Activated CD4-positive, alpha-beta memory T cell treated with anti-CD3 and anti-CD28 coated beads for 36 hours (primary cell): ENCODE measurements at regions not wholly inside any gene's neighbourhood (a gene's known extent, or its start where the extent isn't known, plus 50 kb on each side); places are given as distances from the start of the nearest gene placed in this dataset.
"Not testable (repeated sequence)": the region's sequence is repeated elsewhere in the genome, so short reads cannot be mapped to it uniquely, and the experiment has no call there.

Source experiments
- CTCF ChIA-PET: fragments of 350-600 bp; sonication (Branson Sonifier 250); formaldehyde crosslinking; loops from one replicate; lab custom pipeline; 2021; ENCODE audit warnings: antibody characterized with exemption, inconsistent platforms; lab: Charles Lee
- POLR2A ChIA-PET: fragments of 350-600 bp; sonication (Branson Sonifier 250); formaldehyde crosslinking; loops from one replicate; lab custom pipeline; 2021; ENCODE audit warnings: antibody characterized with exemption; lab: Charles Lee
- DNase-seq: peaks from one replicate; pipeline ENCODE4 v3.0.0-alpha.2; 2020
- H3K27ac Mint-ChIP-seq: one replicate; pipeline ENCODE4 v1.8.0; 2021; ENCODE audit warnings: mixed read lengths
- H3K27me3 Mint-ChIP-seq: one replicate; pipeline ENCODE4 v1.8.0; 2021; ENCODE audit warnings: mixed read lengths
- H3K36me3 Mint-ChIP-seq: one replicate; pipeline ENCODE4 v1.8.0; 2021; ENCODE audit warnings: mixed read lengths
- H3K4me1 Mint-ChIP-seq: one replicate; pipeline ENCODE4 v1.8.0; 2021; ENCODE audit warnings: low read depth, mixed read lengths
- H3K4me3 Mint-ChIP-seq: one replicate; pipeline ENCODE4 v1.8.0; 2021; ENCODE audit warnings: mild to moderate bottlenecking, mixed read lengths
- H3K9me3 Mint-ChIP-seq: one replicate; pipeline ENCODE4 v1.8.0; 2021; ENCODE audit warnings: mixed read lengths
- intact Hi-C: fragments of 100-400 bp; cut with micrococcal nuclease; formaldehyde crosslinking; loops from one replicate; pipeline ENCODE4 v1.15.1; 2023

- Mint-ChIP-seq H3K36me3 (no peaks in the 10 kb centered on the region), H3K27me3 (peaks cover 1% of the 10 kb centered on the region), H3K4me1 (no peaks in the 10 kb centered on the region), H3K4me3 (no peak overlapping the region), H3K27ac (no peak overlapping the region), H3K9me3 (no peaks in the 10 kb centered on the region)
- intact Hi-C loops = no loop called here
- CTCF ChIA-PET = no interaction called here
- DNase-seq = no peak
- POLR2A ChIA-PET = no interaction called here
These were observed 162.0 kb upstream of the TMEM72 start for GRCh38 chr10:44749151-44749550.

DNA sequence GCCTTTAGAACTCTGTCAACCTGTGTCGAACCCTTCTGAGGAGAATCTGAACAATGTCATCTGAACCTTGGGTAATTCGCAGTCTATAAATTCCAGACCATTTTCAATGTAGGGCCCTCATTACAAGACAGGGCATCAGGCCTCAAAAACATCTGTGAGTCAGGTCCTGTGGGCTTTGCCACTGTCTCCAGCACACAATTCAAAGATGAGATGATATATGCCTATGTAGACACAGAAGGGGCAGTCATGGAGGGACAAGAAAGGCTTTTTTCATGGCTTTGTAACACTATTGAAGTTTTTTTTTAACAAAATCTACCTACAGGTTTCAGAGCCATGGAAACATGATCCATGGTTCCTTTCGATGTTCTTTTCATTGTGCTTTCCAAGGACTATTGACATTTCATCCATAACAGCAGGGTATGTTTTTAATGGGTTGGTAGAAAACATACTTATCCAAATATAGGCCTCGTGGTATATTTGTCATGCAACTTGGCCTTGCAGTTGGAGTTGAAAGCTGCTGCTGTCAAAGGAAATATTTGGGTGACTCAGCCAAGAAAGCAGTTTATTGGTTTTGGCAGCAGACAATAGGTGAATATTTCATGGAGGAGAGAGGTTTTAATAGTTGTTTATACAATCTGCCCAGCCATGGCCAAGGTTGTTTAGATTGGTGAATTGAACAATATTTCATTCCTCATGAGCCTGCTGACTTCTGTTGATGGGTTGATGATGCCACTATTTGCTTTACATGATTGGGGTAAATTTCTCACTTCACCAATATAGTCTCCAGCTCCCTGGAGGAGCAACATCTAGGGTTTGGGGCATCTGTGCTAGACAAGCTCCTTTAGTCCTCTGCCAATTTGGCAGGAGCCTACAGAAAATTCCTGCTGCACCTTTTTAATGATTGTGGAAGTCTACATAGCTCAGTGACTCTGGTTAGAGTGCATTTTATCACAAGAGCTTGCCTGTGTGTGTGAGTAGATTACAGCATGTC, 158.4 kb upstream of the TMEM72 start:
- intact Hi-C loops = no loop called here
- ChIA-PET CTCF (no interaction called here), POLR2A (no interaction called here)
- Mint-ChIP-seq H3K4me1 (no peaks in the 10 kb centered on the region), H3K27me3 (no peaks in the 10 kb centered on the region), H3K9me3 (no peaks in the 10 kb centered on the region), H3K27ac (no peak overlapping the region), H3K36me3 (no peaks in the 10 kb centered on the region), H3K4me3 (no peak overlapping the region)
- DNase-seq = no peak

DNA sequence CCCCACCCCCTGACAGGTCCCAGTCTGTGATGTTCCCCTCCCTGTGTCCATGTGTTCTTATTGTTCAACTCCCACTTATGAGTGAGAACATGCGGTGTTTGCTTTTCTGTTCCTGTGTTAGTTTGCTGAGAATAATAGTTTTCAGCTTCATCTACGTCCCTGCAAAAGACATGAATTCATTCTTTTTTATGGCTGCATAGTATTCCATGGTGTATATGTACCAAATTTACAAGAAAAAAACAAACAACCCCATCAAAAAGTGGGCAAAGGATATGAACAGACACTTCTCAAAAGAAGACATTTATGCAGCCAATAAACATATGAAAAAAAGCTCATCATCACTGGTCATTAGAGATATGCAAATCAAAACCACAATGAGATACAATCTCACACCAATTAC, 156.8 kb upstream of the TMEM72 start:
- POLR2A ChIA-PET, H3K27ac Mint-ChIP-seq: not testable (repeated sequence)

DNA sequence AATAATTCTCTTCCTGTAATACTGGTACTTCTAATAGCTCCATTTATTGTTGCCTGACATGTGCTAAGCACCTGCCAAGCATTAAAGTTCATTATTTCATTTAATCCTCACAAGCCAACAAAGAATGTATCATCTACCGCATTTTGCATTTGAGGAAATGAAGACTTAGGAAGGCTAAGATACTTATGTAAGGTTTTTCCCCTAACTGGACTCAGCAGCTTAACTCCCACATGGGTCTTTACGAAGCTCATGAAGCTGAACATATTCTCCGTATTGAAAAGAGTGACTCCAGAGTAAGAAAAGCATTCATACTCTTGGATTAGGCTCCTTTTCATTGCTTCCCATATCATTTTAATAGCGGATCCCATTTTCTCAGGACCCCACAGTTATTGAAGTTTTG, 155.7 kb upstream of the TMEM72 start:
- POLR2A ChIA-PET = no interaction called here
- Mint-ChIP-seq H3K36me3 (no peaks in the 10 kb centered on the region), H3K27me3 (no peaks in the 10 kb centered on the region), H3K9me3 (no peaks in the 10 kb centered on the region), H3K27ac (no peak overlapping the region), H3K4me3 (no peak overlapping the region), H3K4me1 (no peaks in the 10 kb centered on the region)
- intact Hi-C loops = no loop called here
- no peak for DNase-seq
- CTCF ChIA-PET = no interaction called here

More for the DNA sequence above, 156.8 kb upstream of the TMEM72 start:
- CTCF ChIA-PET, intact Hi-C loops, H3K4me1 Mint-ChIP-seq, DNase-seq, H3K9me3 Mint-ChIP-seq, H3K27me3 Mint-ChIP-seq, H3K4me3 Mint-ChIP-seq, H3K36me3 Mint-ChIP-seq: not testable (repeated sequence)

- Mint-ChIP-seq H3K4me1 (no peaks in the 10 kb centered on the region), H3K4me3 (no peak overlapping the region), H3K27me3 (no peaks in the 10 kb centered on the region), H3K9me3 (no peaks in the 10 kb centered on the region), H3K36me3 (no peaks in the 10 kb centered on the region), H3K27ac (no peak overlapping the region)
- DNase-seq = no peak
- intact Hi-C loops = no loop called here
- ChIA-PET POLR2A (no interaction called here), CTCF (no interaction called here)
These were observed 154.9 kb upstream of the TMEM72 start for GRCh38 chr10:44756216-44756615.

GRCh38 chr10:44757551-44758205, 153.5 kb upstream of the TMEM72 start:
- Mint-ChIP-seq H3K27ac (no peak overlapping the region), H3K4me1 (no peaks in the 10 kb centered on the region), H3K4me3 (no peak overlapping the region), H3K9me3 (no peaks in the 10 kb centered on the region), H3K36me3 (no peaks in the 10 kb centered on the region), H3K27me3 (no peaks in the 10 kb centered on the region)
- no peak for DNase-seq
- POLR2A ChIA-PET = no interaction called here
- CTCF ChIA-PET = no interaction called here
- intact Hi-C loops = no loop called here

GRCh38 chr10:44759122-44759521, 152.0 kb upstream of the TMEM72 start:
- no peak overlapping the region for H3K4me3 Mint-ChIP-seq
- no peaks in the 10 kb centered on the region for H3K27me3 Mint-ChIP-seq
- H3K27ac Mint-ChIP-seq = no peak overlapping the region
- CTCF ChIA-PET = no interaction called here
- no peak for DNase-seq
- intact Hi-C loops = no loop called here
- POLR2A ChIA-PET = no interaction called here
- no peaks in the 10 kb centered on the region for H3K9me3 Mint-ChIP-seq
- H3K4me1 Mint-ChIP-seq = no peaks in the 10 kb centered on the region
- no peaks in the 10 kb centered on the region for H3K36me3 Mint-ChIP-seq

DNA sequence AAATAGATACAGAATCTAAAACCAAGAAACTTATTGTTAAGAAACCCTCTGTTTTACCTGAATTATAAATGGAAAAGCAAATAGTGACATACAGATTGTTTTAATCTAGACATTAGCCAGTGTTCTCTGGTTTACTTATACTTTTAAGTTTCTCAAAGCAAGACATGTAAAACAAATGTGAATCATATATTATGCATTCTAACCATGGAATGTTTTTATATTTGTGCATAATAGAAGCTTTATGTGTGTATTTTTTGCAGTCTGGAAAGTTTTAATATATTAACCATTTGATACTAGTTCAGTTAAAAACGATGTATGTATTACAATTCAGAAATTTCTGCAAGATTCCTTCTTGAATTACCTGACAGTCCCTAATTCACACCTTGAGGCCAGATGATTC, 150.6 kb upstream of the TMEM72 start:
- POLR2A ChIA-PET = no interaction called here
- DNase-seq = no peak
- H3K9me3 Mint-ChIP-seq = no peaks in the 10 kb centered on the region
- no peaks in the 10 kb centered on the region for H3K4me1 Mint-ChIP-seq
- CTCF ChIA-PET = no interaction called here
- no peak overlapping the region for H3K27ac Mint-ChIP-seq
- intact Hi-C loops = no loop called here
- no peaks in the 10 kb centered on the region for H3K36me3 Mint-ChIP-seq
- H3K27me3 Mint-ChIP-seq = no peaks in the 10 kb centered on the region
- no peak overlapping the region for H3K4me3 Mint-ChIP-seq

DNA sequence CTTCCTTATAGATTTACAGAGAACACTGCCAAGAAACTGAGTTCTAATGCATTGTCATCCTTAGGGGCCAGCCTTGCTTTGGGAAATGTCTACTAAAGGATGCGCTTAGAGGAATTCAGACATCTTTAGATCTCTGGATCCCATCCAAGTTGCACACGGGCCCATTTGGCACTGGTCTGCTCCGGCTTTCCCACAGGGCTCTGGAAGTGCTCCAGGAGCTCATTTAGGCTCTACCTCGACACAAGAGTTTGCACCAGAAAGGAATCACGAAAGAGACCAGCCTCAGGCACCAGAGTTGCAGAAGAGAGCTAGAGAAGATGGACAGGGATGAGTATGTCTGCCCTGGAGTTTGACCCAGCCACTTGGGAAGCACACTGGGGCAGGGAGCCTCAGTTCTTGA, 150.1 kb upstream of the TMEM72 start:
- H3K27me3 Mint-ChIP-seq = no peaks in the 10 kb centered on the region
- no peak for DNase-seq
- no peaks in the 10 kb centered on the region for H3K36me3 Mint-ChIP-seq
- POLR2A ChIA-PET = no interaction called here
- H3K4me3 Mint-ChIP-seq = no peak overlapping the region
- no peaks in the 10 kb centered on the region for H3K9me3 Mint-ChIP-seq
- H3K4me1 Mint-ChIP-seq = no peaks in the 10 kb centered on the region
- no peak overlapping the region for H3K27ac Mint-ChIP-seq
- CTCF ChIA-PET = no interaction called here
- intact Hi-C loops = no loop called here

DNA sequence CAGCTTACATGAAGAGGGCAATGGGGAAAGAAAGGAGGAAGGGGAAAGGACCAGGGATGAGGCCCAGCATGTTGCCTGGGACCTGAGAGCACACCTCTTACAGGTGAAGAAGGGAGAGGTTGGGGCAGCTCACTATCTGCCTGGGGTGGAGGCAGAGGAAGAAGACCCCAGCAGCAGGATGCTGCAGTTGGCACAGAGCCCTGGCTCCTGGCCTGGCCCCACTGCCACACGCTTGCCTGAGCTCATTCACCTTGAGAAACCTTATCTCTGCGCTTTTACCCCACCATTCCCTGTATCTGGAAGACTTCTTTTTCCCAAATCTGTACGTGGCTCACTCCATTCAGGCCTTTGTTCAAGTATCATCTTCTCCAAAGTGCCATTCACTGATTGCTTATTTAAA, 147.8 kb upstream of the TMEM72 start:
- ChIA-PET POLR2A (no interaction called here), CTCF (no interaction called here)
- no peak overlapping the region for H3K4me3 Mint-ChIP-seq
- no peaks in the 10 kb centered on the region for H3K9me3 Mint-ChIP-seq
- no peak for DNase-seq
- H3K27ac Mint-ChIP-seq = no peak overlapping the region
- intact Hi-C loops = no loop called here
- H3K4me1 Mint-ChIP-seq = no peaks in the 10 kb centered on the region
- H3K36me3 Mint-ChIP-seq = no peaks in the 10 kb centered on the region
- no peaks in the 10 kb centered on the region for H3K27me3 Mint-ChIP-seq

GRCh38 chr10:44765299-44765698, 145.8 kb upstream of the TMEM72 start:
- H3K9me3 Mint-ChIP-seq = no peaks in the 10 kb centered on the region
- POLR2A ChIA-PET = no interaction called here
- H3K27ac Mint-ChIP-seq = no peak overlapping the region
- no peaks in the 10 kb centered on the region for H3K36me3 Mint-ChIP-seq
- DNase-seq = no peak
- H3K4me1 Mint-ChIP-seq = no peaks in the 10 kb centered on the region
- peaks cover 4% of the 10 kb centered on the region for H3K27me3 Mint-ChIP-seq
- H3K4me3 Mint-ChIP-seq = no peak overlapping the region
- intact Hi-C loops = no loop called here
- CTCF ChIA-PET = no interaction called here

DNA sequence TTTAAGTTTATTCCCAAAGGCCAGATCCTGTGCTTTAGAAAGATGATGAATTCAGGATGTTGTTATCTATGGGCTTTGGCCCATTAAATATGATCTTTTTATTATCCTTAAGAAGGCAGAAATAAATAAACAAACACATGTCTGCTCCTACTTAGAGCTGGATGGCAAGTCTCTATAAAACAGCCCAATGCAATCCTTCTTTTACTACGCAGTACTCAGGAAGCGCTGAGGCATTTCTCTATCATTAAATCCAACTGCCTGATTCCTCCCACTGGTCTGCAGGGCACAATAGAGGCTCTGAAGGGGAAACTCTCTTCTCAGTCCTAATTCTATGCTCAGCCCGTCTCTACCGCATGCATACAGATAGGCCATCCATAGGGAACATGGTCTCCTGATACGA, 144.5 kb upstream of the TMEM72 start:
- Mint-ChIP-seq H3K36me3 (no peaks in the 10 kb centered on the region), H3K9me3 (no peaks in the 10 kb centered on the region)

DNA sequence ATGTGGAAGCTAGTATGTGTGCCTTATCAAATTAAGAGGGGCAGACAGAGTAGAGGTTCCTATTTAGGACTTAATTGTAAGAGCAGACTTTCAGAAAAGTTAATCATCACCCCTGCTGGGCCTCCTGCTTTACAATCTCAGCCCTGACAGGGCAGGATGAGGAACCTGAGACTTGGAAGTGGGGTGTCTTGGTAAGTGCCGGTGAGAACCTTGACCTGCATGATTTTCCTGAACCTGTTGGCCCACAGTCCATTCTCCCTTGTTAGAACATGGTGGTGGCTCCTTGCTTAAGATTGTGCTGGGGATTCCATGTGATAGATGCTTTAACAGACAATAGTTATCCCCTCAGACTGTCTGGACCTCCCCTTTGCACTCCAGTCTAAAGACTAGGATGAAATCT, 141.7 kb upstream of the TMEM72 start:
- Mint-ChIP-seq H3K9me3 (no peaks in the 10 kb centered on the region), H3K27ac (no peak overlapping the region), H3K4me1 (no peaks in the 10 kb centered on the region), H3K36me3 (no peaks in the 10 kb centered on the region), H3K27me3 (peaks cover 6% of the 10 kb centered on the region), H3K4me3 (no peak overlapping the region)
- ChIA-PET CTCF (no interaction called here), POLR2A (no interaction called here)
- intact Hi-C loops = no loop called here
- DNase-seq = no peak

More for the DNA sequence above, 144.5 kb upstream of the TMEM72 start:
- peaks cover 4% of the 10 kb centered on the region for H3K27me3 Mint-ChIP-seq
- H3K27ac Mint-ChIP-seq = no peak overlapping the region
- no peak overlapping the region for H3K4me3 Mint-ChIP-seq
- ChIA-PET CTCF (interaction anchor here (0.5 kb wide), 1 partner anchor 859 kb away, joined by 3 read pairs; no protein-coding TSS in a partner anchor), POLR2A (no interaction called here)
- no peak for DNase-seq
- intact Hi-C loops = no loop called here
- H3K4me1 Mint-ChIP-seq = no peaks in the 10 kb centered on the region
